ENCODE measurements at regions not wholly inside any gene's neighbourhood (a gene's known extent, or its start where the extent isn't known, plus 50 kb on each side); places are given as distances from the start of the nearest gene placed in this dataset.

GRCh38 chr10:108868881-108869280, 1054.4 kb downstream of the XPNPEP1 start:
- no peaks in the 10 kb centered on the region for H3K4me1 ChIP-seq (ENCODE audit: control insufficient read depth in 2 of 3, insufficient read depth in 2 of 3, low read depth in 1 of 3, low read length in 3 of 3)
- H3K9ac ChIP-seq (ENCODE audit: low read length in 3 of 3) = no peak overlapping the region
- H3K4me3 ChIP-seq (ENCODE audit: low read length in 3 of 3) = no peak overlapping the region
- H3K9me3 ChIP-seq (ENCODE audit: control insufficient read depth in 2 of 3, insufficient read depth in 1 of 3, low read length in 3 of 3) = no peaks in the 10 kb centered on the region
- intact Hi-C loops (cut with DNase I) = no loop called here
- no peaks in the 10 kb centered on the region for H3K36me3 ChIP-seq (ENCODE audit: control insufficient read depth in 2 of 3, insufficient read depth in 3 of 3, low read length in 3 of 3)
- no peak for FAIRE-seq
- H3K27ac ChIP-seq (ENCODE audit: low read depth in 2 of 2, low read length in 2 of 2) = no peak overlapping the region
- H3K27me3 ChIP-seq (ENCODE audit: control insufficient read depth, insufficient read depth, low read length) = no peaks in the 10 kb centered on the region
- no peak for DNase-seq
- TF ChIP-seq CTCF (IDR thresholded peaks at IDR 0.05; ENCODE audit: borderline replicate concordance, extremely low read depth, insufficient read depth) = no peak

GRCh38 chr10:108862676-108863350, 1060.5 kb downstream of the XPNPEP1 start:
- intact Hi-C loops (cut with DNase I) = no loop called here
- H3K4me3 ChIP-seq (ENCODE audit: low read length in 3 of 3) = no peak overlapping the region
- no peak overlapping the region for H3K9ac ChIP-seq (ENCODE audit: low read length in 3 of 3)
- H3K9me3 ChIP-seq (ENCODE audit: control insufficient read depth in 2 of 3, insufficient read depth in 1 of 3, low read length in 3 of 3) = no peaks in the 10 kb centered on the region
- no peak overlapping the region for H3K27ac ChIP-seq (ENCODE audit: low read depth in 2 of 2, low read length in 2 of 2)
- FAIRE-seq (no peak), DNase-seq (no peak)
- H3K27me3 ChIP-seq (ENCODE audit: control insufficient read depth, insufficient read depth, low read length) = no peaks in the 10 kb centered on the region
- no peaks in the 10 kb centered on the region for H3K36me3 ChIP-seq (ENCODE audit: control insufficient read depth in 2 of 3, insufficient read depth in 3 of 3, low read length in 3 of 3)
- H3K4me1 ChIP-seq (ENCODE audit: control insufficient read depth in 2 of 3, insufficient read depth in 2 of 3, low read depth in 1 of 3, low read length in 3 of 3) = no peaks in the 10 kb centered on the region
- TF ChIP-seq CTCF (IDR thresholded peaks at IDR 0.05; ENCODE audit: borderline replicate concordance, extremely low read depth, insufficient read depth) = no peak

GRCh38 chr10:108861181-108861754, 1062.0 kb downstream of the XPNPEP1 start:
- no peaks in the 10 kb centered on the region for H3K27me3 ChIP-seq (ENCODE audit: control insufficient read depth, insufficient read depth, low read length)
- no peak overlapping the region for H3K4me3 ChIP-seq (ENCODE audit: low read length in 3 of 3)
- intact Hi-C loops (cut with DNase I) = no loop called here
- DNase-seq (no peak), FAIRE-seq (no peak)
- H3K36me3 ChIP-seq (ENCODE audit: control insufficient read depth in 2 of 3, insufficient read depth in 3 of 3, low read length in 3 of 3) = no peaks in the 10 kb centered on the region
- no peaks in the 10 kb centered on the region for H3K9me3 ChIP-seq (ENCODE audit: control insufficient read depth in 2 of 3, insufficient read depth in 1 of 3, low read length in 3 of 3)
- TF ChIP-seq CTCF (IDR thresholded peaks at IDR 0.05; ENCODE audit: borderline replicate concordance, extremely low read depth, insufficient read depth) = no peak
- H3K9ac ChIP-seq (ENCODE audit: low read length in 3 of 3) = no peak overlapping the region
- H3K4me1 ChIP-seq (ENCODE audit: control insufficient read depth in 2 of 3, insufficient read depth in 2 of 3, low read depth in 1 of 3, low read length in 3 of 3) = no peaks in the 10 kb centered on the region
- no peak overlapping the region for H3K27ac ChIP-seq (ENCODE audit: low read depth in 2 of 2, low read length in 2 of 2)

Data from kidney (tissue), 13 donors.